HEK293 (cell line): ENCODE measurements at regions not wholly inside any gene's neighbourhood (a gene's known extent, or its start where the extent isn't known, plus 50 kb on each side); places are given as distances from the start of the nearest gene placed in this dataset.

ENCODE experiments used
- BCL11A ChIP-seq: fragments of 450-650 bp; formaldehyde crosslinking; IDR thresholded peaks from 2 replicates; pipeline ENCODE4 v1.5.1; 2016; ENCODE audit warnings: low read depth, missing biosample characterization, missing genetic modification characterization
- GLIS1 ChIP-seq: fragments of 450-650 bp; formaldehyde crosslinking; IDR thresholded peaks from 2 replicates; pipeline ENCODE4 v1.5.1; 2016; ENCODE audit warnings: missing biosample characterization, missing genetic modification characterization
- HOXD13 ChIP-seq: sonication (generic); formaldehyde crosslinking; IDR thresholded peaks from 2 replicates; pipeline ENCODE4 v1.8.0; 2022; ENCODE audit warnings: missing genetic modification reagents, borderline replicate concordance
- IKZF3 ChIP-seq: fragments of 450-650 bp; IDR thresholded peaks from 2 replicates; pipeline ENCODE4 v1.5.0; 2018; ENCODE audit warnings: missing biosample characterization, mild to moderate bottlenecking, missing genetic modification characterization, moderate library complexity
- KLF16 ChIP-seq: fragments of 450-650 bp; formaldehyde crosslinking; IDR thresholded peaks from 2 replicates; pipeline ENCODE4 v1.5.1; 2017; ENCODE audit warnings: missing biosample characterization, missing genetic modification characterization
- KLF7 ChIP-seq: fragments of 450-650 bp; formaldehyde crosslinking; IDR thresholded peaks from 2 replicates; pipeline ENCODE4 v1.5.1; 2016; ENCODE audit warnings: missing biosample characterization, missing genetic modification characterization, borderline replicate concordance
- KLF8 ChIP-seq: fragments of 450-650 bp; formaldehyde crosslinking; IDR thresholded peaks from 2 replicates; pipeline ENCODE4 v1.5.1; 2016; ENCODE audit warnings: missing biosample characterization, missing genetic modification characterization
- PRDM6 ChIP-seq: fragments of 450-650 bp; formaldehyde crosslinking; IDR thresholded peaks from 2 replicates; pipeline ENCODE4 v1.5.1; 2017; ENCODE audit warnings: missing biosample characterization, missing genetic modification characterization
- REST ChIP-seq: fragments of 450-650 bp; formaldehyde crosslinking; IDR thresholded peaks from 2 replicates; pipeline ENCODE4 v1.5.1; 2016; ENCODE audit warnings: missing biosample characterization, missing genetic modification characterization
- SETDB1 ChIP-seq: IDR thresholded peaks from one replicate; pipeline ENCODE4 v1.6.1; 2017; ENCODE audit warnings: mild to moderate bottlenecking, low read length, moderate library complexity, mixed read lengths; ENCODE audit not compliant: insufficient read length
- SP3 ChIP-seq: fragments of 450-650 bp; formaldehyde crosslinking; IDR thresholded peaks from 2 replicates; pipeline ENCODE4 v1.5.1; 2016; ENCODE audit warnings: missing biosample characterization, missing genetic modification characterization
- ZBTB20 ChIP-seq: fragments of 450-650 bp; formaldehyde crosslinking; IDR thresholded peaks from 2 replicates; pipeline ENCODE4 v1.5.1; 2016; ENCODE audit warnings: missing biosample characterization, missing genetic modification characterization
- ZEB2 ChIP-seq: fragments of 450-650 bp; formaldehyde crosslinking; IDR thresholded peaks from 2 replicates; pipeline ENCODE4 v1.5.1; 2016; ENCODE audit warnings: missing biosample characterization, missing genetic modification characterization
- ZFP3 ChIP-seq: fragments of 450-650 bp; formaldehyde crosslinking; IDR thresholded peaks from 2 replicates; pipeline ENCODE4 v1.5.1; 2016; ENCODE audit warnings: low read depth, missing biosample characterization, missing genetic modification characterization
- ZNF10 ChIP-seq: fragments of 450-650 bp; formaldehyde crosslinking; IDR thresholded peaks from 2 replicates; pipeline ENCODE4 v1.5.1; 2017; ENCODE audit warnings: missing biosample characterization, missing genetic modification characterization
- ZNF155 ChIP-seq: fragments of 450-650 bp; formaldehyde crosslinking; IDR thresholded peaks from 2 replicates; pipeline ENCODE4 v1.5.1; 2016; ENCODE audit warnings: missing biosample characterization, missing genetic modification characterization
- ZNF19 ChIP-seq: fragments of 450-650 bp; formaldehyde crosslinking; IDR thresholded peaks from 2 replicates; pipeline ENCODE4; 2016; ENCODE audit warnings: missing biosample characterization, missing genetic modification characterization, low read depth
- ZNF24 ChIP-seq: fragments of 450-650 bp; formaldehyde crosslinking; IDR thresholded peaks from 2 replicates; pipeline ENCODE4 v1.5.1; 2016; ENCODE audit warnings: missing biosample characterization, missing genetic modification characterization
- ZNF302 ChIP-seq: fragments of 450-650 bp; formaldehyde crosslinking; IDR thresholded peaks from 2 replicates; pipeline ENCODE4 v1.5.1; 2016; ENCODE audit warnings: missing biosample characterization, missing genetic modification characterization, low read depth
- ZNF354C ChIP-seq: fragments of 450-650 bp; formaldehyde crosslinking; IDR thresholded peaks from 2 replicates; pipeline ENCODE4 v1.5.1; 2016; ENCODE audit warnings: missing biosample characterization, missing genetic modification characterization, low read depth, borderline replicate concordance
- ZNF37A ChIP-seq: fragments of 450-650 bp; IDR thresholded peaks from 2 replicates; pipeline ENCODE4 v1.5.1; 2018; ENCODE audit warnings: missing biosample characterization, missing genetic modification characterization
- ZNF404 ChIP-seq: fragments of 450-650 bp; formaldehyde crosslinking; IDR thresholded peaks from 2 replicates; pipeline ENCODE4 v1.5.1; 2017; ENCODE audit warnings: missing biosample characterization, missing genetic modification characterization
- ZNF416 ChIP-seq: fragments of 450-650 bp; formaldehyde crosslinking; IDR thresholded peaks from 2 replicates; pipeline ENCODE4 v1.5.1; 2016; ENCODE audit warnings: missing biosample characterization, missing genetic modification characterization
- ZNF423 ChIP-seq: fragments of 450-650 bp; formaldehyde crosslinking; IDR thresholded peaks from 2 replicates; pipeline ENCODE4 v1.5.1; 2016; ENCODE audit warnings: missing biosample characterization, missing genetic modification characterization
- ZNF501 ChIP-seq: fragments of 450-650 bp; formaldehyde crosslinking; IDR thresholded peaks from 2 replicates; pipeline ENCODE4 v1.5.1; 2016; ENCODE audit warnings: missing biosample characterization, missing genetic modification characterization
- ZNF521 ChIP-seq: fragments of 450-650 bp; formaldehyde crosslinking; IDR thresholded peaks from 2 replicates; pipeline ENCODE4 v1.5.1; 2017; ENCODE audit warnings: missing biosample characterization, mild to moderate bottlenecking, missing genetic modification characterization
- ZNF530 ChIP-seq: fragments of 450-650 bp; formaldehyde crosslinking; IDR thresholded peaks from 2 replicates; pipeline ENCODE4 v1.5.1; 2016; ENCODE audit warnings: low read depth, missing biosample characterization, missing genetic modification characterization
- ZNF548 ChIP-seq: fragments of 450-650 bp; formaldehyde crosslinking; IDR thresholded peaks from 2 replicates; pipeline ENCODE4 v1.5.1; 2016; ENCODE audit warnings: missing biosample characterization, missing genetic modification characterization
- ZNF549 ChIP-seq: fragments of 450-650 bp; IDR thresholded peaks from 2 replicates; pipeline ENCODE4 v1.5.1; 2018; ENCODE audit warnings: missing biosample characterization, missing genetic modification characterization, mild to moderate bottlenecking, inconsistent platforms, moderate library complexity
- ZNF560 ChIP-seq: fragments of 450-650 bp; formaldehyde crosslinking; IDR thresholded peaks from 2 replicates; pipeline ENCODE4 v1.5.1; 2017; ENCODE audit warnings: missing biosample characterization, missing genetic modification characterization, borderline replicate concordance
- ZNF623 ChIP-seq: fragments of 450-650 bp; formaldehyde crosslinking; IDR thresholded peaks from 2 replicates; pipeline ENCODE4 v1.5.1; 2016; ENCODE audit warnings: missing biosample characterization, missing genetic modification characterization
- ZNF624 ChIP-seq: fragments of 450-650 bp; formaldehyde crosslinking; IDR thresholded peaks from 2 replicates; pipeline ENCODE4 v1.5.1; 2017; ENCODE audit warnings: missing biosample characterization, missing genetic modification characterization
- ZNF629 ChIP-seq: fragments of 450-650 bp; formaldehyde crosslinking; IDR thresholded peaks from 2 replicates; pipeline ENCODE4 v1.5.1; 2017; ENCODE audit warnings: missing biosample characterization, missing genetic modification characterization
- ZNF677 ChIP-seq: fragments of 450-650 bp; IDR thresholded peaks from 2 replicates; pipeline ENCODE4 v1.5.0; 2018; ENCODE audit warnings: missing biosample characterization, mild to moderate bottlenecking, missing genetic modification characterization, moderate library complexity
- ZNF701 ChIP-seq: fragments of 450-650 bp; formaldehyde crosslinking; IDR thresholded peaks from 2 replicates; pipeline ENCODE4 v1.5.1; 2016; ENCODE audit warnings: missing biosample characterization, missing genetic modification characterization
- ZNF707 ChIP-seq: fragments of 450-650 bp; formaldehyde crosslinking; IDR thresholded peaks from 2 replicates; pipeline ENCODE4 v1.5.1; 2016; ENCODE audit warnings: missing biosample characterization, missing genetic modification characterization
- ZNF76 ChIP-seq: fragments of 450-650 bp; formaldehyde crosslinking; IDR thresholded peaks from 2 replicates; pipeline ENCODE4; 2016; ENCODE audit warnings: low read depth, missing biosample characterization, missing genetic modification characterization, borderline replicate concordance
- ZNF843 ChIP-seq: fragments of 450-650 bp; formaldehyde crosslinking; IDR thresholded peaks from 2 replicates; pipeline ENCODE4 v1.5.1; 2016; ENCODE audit warnings: missing biosample characterization, missing genetic modification characterization
- ZSCAN16 ChIP-seq: fragments of 450-650 bp; formaldehyde crosslinking; IDR thresholded peaks from 2 replicates; pipeline ENCODE4 v1.5.1; 2016; ENCODE audit warnings: missing biosample characterization, missing genetic modification characterization
- ZXDB ChIP-seq: fragments of 450-650 bp; formaldehyde crosslinking; IDR thresholded peaks from 2 replicates; pipeline ENCODE4 v1.5.1; 2016; ENCODE audit warnings: missing biosample characterization, missing genetic modification characterization

GRCh38 chr4:110904435-110905065 is 281.7 kb upstream of the PITX2 start (continued):
- TF ChIP-seq ZNF521 (tag by site-specific recombination) (no peak), ZNF155 (tag by site-specific recombination) (no peak), ZNF843 (tag by site-specific recombination) (peak; percentile 100), SETDB1 (no peak), ZNF423 (tag by site-specific recombination) (peak; percentile 32; the same call in 1 of the 2 replicates), HOXD13 (peak; percentile 95), ZNF10 (peak; percentile 69), SP3 (tag by site-specific recombination) (0 out of 2 replicates have a peak, but pooled peaks have one; percentile 23), ZNF37A (tag by site-specific recombination) (no peak), IKZF3 (tag by site-specific recombination) (peak; percentile 99), ZNF302 (tag by site-specific recombination) (no peak), ZNF707 (tag by site-specific recombination) (no peak), ZNF701 (tag by site-specific recombination) (no peak), ZBTB20 (tag by site-specific recombination) (no peak), ZNF629 (tag by site-specific recombination) (peak; percentile 85), ZSCAN16 (tag by site-specific recombination) (no peak), KLF16 (no peak), ZNF549 (tag by site-specific recombination) (peak; percentile 46), GLIS1 (tag by site-specific recombination) (peak; percentile 61), PRDM6 (peak; percentile 98), ZNF677 (tag by site-specific recombination) (0 out of 2 replicates have a peak, but pooled peaks have one; percentile 36), ZNF560 (no peak), ZNF624 (tag by site-specific recombination) (no peak), ZXDB (tag by site-specific recombination) (peak; percentile 95), ZNF530 (tag by site-specific recombination) (no peak), ZNF501 (tag by site-specific recombination) (no peak), KLF7 (tag by site-specific recombination) (peak; percentile 75; the same call in 1 of the 2 replicates), BCL11A (peak; percentile 99), ZNF24 (tag by site-specific recombination) (peak; percentile 92), ZEB2 (tag by site-specific recombination) (peak; percentile 96), ZNF404 (tag by site-specific recombination) (no peak), ZNF623 (no peak), ZNF76 (tag by site-specific recombination) (peak; percentile 19; the same call in 1 of the 2 replicates), ZNF416 (tag by site-specific recombination) (no peak), ZNF19 (tag by site-specific recombination) (0 out of 2 replicates have a peak, but pooled peaks have one; percentile 78), KLF8 (tag by site-specific recombination) (peak; percentile 86), ZNF548 (tag by site-specific recombination) (no peak), ZFP3 (tag by site-specific recombination) (peak; percentile 31; the same call in 1 of the 2 replicates), ZNF354C (tag by site-specific recombination) (no peak), REST (tag by site-specific recombination) (no peak)
